Activated gamma-delta T cell treated with anti-CD3 and anti-CD28 coated beads, Interleukin-2, amount 50 U/mL, for 16 hours (primary cell): ENCODE measurements at regions not wholly inside any gene's neighbourhood (a gene's known extent, or its start where the extent isn't known, plus 50 kb on each side); places are given as distances from the start of the nearest gene placed in this dataset.

ENCODE experiments used
- DNase-seq: peaks from one replicate; pipeline ENCODE4 v3.0.0-alpha.2; 2020; ENCODE audit warnings: low read depth

GRCh38 chr3:124542214-124542869 lies 187.9 kb upstream of the UMPS start:
- DNase-seq, result no peak

DNA sequence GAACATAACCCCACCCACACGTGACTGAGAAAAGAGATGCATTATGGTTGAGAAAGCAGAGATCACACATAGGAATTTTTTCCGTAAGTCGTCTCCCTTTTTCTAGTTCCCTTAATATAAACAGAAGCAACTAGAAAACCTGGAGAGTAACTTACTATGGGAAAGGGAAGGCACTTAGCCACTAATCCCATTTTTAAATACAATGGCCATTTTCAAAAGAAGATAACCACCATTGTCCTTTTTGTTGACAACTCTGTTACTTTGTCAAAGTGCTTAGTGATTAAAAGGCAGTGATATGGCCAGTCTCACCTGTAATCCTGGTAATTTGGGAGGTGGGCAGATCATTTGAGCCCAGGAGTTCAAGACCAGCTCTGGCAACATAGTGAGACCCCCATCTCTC lies 184.4 kb upstream of the UMPS start:
- no peak for DNase-seq

- DNase-seq, result no peak
Observed at GRCh38 chr3:124552224-124552623, 178.0 kb upstream of the UMPS start.

GRCh38 chr3:124553178-124553577 lies 177.1 kb upstream of the UMPS start:
- DNase-seq, result no peak

DNA sequence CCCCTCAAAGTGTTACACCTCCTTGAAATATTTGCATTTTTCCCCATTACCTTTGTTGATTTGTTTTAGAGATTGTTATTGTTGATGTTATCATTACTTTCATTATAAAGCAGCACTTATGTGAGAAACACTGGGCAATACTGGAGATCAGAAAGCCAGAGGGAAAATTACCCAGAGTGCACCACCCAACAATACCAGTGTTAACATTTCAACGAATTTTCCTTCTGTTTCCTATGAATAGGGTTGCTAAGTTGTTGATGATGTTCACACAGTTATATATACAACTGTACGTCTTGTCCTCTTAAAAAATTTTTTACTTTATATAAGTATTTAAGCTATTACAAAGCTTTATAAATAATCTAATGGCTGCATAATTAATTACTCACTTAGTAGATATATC lies 173.6 kb upstream of the UMPS start:
- no peak for DNase-seq

GRCh38 chr3:124557433-124558232 lies 172.6 kb upstream of the UMPS start:
- DNase-seq, result no peak

- DNase-seq, result no peak
Observed at GRCh38 chr3:124558991-124559845, 171.0 kb upstream of the UMPS start.

GRCh38 chr3:124559846-124560574 lies 170.2 kb upstream of the UMPS start:
- peak; percentile 23 for DNase-seq

- DNase-seq, result no peak
Observed at GRCh38 chr3:124560666-124561215, 169.5 kb upstream of the UMPS start.

- DNase-seq, result no peak
Observed at GRCh38 chr3:124562769-124563168, 167.5 kb upstream of the UMPS start.

- no peak for DNase-seq
Observed at GRCh38 chr3:124563376-124563775, 166.9 kb upstream of the UMPS start.

DNA sequence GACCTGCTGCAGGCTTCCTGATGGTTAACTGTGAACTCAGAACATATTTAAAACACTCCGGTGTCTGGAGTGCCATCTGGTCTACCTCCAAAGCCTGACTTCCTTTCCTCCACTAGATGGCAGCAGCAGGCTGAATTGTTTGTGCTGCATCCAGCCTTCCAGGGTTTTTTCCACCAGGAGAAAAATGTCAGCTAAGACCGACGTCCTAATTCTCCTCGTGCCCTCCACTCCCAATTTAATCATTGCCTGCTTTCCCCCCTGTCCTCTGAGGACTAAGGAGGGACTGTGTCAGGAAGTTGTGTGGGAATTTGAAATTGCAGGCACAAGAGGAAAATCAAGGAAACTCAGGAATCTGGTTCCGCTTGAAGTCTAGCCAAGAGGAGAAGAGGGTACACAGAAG lies 165.2 kb upstream of the UMPS start:
- DNase-seq, result peak; percentile 28

DNA sequence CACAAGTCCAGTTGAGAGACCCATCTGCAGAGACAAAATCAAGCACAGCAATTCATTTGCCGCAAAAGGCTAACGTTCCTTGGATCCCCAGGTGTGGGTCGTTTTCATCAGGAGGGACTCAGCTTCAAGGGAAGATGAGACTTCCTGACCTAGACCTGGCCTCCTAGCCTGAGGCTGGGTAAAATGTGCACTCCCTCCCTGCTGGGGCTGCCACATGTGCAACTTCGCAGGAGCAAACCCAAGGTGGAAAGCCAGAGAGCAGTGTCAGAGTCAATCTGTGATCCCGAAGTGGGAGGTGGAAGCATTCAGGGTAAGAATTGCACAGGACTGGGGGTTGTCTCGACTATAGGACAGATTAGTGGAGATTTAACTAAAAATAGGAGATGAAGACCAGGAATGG lies 164.7 kb upstream of the UMPS start:
- no peak for DNase-seq

GRCh38 chr3:124566701-124567100 lies 163.6 kb upstream of the UMPS start:
- no peak for DNase-seq

GRCh38 chr3:124567179-124567578 lies 163.1 kb upstream of the UMPS start:
- no peak for DNase-seq

- no peak for DNase-seq
Observed at GRCh38 chr3:124569761-124570160, 160.5 kb upstream of the UMPS start.

DNA sequence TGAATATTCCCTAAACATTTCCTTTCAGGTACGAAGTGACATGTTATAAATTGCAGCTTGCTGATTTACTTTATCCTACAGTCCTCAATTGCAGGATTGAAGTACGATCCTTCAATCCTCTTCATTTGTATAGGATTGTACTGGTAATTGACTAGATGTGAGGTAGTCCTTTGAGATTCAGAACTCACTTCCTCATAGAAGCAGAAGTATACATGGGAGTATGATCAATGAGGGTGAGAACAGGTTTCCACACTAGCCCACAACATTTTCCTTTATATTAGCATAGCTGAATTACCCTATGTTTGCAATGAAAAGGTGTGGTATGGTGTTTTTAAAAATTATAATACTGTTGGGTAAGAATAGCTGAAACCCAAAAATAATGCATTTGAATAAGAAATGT lies 160.0 kb upstream of the UMPS start:
- DNase-seq, result no peak

DNA sequence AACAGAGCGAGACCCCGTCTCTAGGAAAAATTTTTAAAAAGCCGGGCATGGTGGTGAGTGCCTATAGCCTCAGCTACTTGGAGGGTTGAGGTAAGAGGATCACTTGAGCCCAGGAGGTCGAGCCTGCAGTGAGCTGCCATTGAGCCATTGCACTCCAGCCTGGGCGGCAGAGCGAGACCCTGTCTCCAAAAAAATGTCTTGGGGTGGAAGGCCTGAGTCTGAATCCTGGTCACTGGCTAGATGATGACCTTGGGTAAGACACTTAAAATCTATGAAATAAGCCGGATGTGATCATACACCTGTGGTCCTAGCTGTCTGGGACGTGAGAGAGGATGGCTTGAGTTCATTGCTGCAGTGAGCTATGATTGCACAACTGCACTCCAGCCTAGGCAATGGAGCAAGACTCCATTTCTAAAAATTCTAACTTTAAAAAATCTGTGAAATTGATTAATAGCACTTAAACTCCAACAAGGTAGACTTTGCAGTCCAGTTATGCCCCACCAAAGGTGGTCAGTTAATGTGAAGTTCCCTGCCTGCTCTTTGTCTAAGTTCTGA lies 157.3 kb upstream of the UMPS start:
- no peak for DNase-seq

DNA sequence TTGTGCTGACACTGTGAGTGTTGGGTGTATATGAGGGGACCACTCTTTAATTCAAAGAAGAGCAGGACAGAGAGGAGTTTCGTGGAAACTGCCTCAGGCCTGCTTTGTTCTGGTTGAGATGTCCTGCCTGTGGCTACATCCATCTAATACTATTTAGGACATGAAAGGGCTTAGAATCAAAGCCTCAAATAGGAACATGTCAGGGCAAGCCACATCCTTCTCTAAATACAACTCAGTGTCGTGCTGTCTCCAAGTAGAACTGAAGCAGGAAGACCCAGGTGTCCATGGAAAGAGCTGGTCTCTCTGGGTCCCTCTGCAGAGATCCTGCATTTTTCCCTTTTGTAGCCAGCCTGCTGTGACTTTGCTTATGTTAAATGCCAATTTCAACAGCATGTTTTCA lies 156.2 kb upstream of the UMPS start:
- no peak for DNase-seq

- no peak for DNase-seq
Observed at GRCh38 chr3:124576565-124577493, 153.4 kb upstream of the UMPS start.
